ENCODE measurements at regions not wholly inside any gene's neighbourhood (a gene's known extent, or its start where the extent isn't known, plus 50 kb on each side); places are given as distances from the start of the nearest gene placed in this dataset.

GRCh38 chrX:120790552-120790951 is 85.1 kb downstream of the CT47B1 start:
- TF ChIP-seq CTCF (IDR thresholded peaks at IDR 0.05): no peak
- no peak for TF ChIP-seq POLR2A (IDR thresholded peaks at IDR 0.05)

Measured in esophagus squamous epithelium (tissue), 4 donors.